H9 (cell line): ENCODE measurements at regions not wholly inside any gene's neighbourhood (a gene's known extent, or its start where the extent isn't known, plus 50 kb on each side); places are given as distances from the start of the nearest gene placed in this dataset.

ENCODE experiments used
- DNase-seq: peaks from one replicate; pipeline ENCODE4 v3.0.0-alpha.2; 2017
- H2AFZ ChIP-seq: one replicate; pipeline ENCODE4 v1.6.1; 2013; ENCODE audit warnings: mild to moderate bottlenecking, low read length, control low read depth, moderate library complexity
- H2AK5ac ChIP-seq: 2 replicates; pipeline ENCODE4 v1.6.1; 2013; ENCODE audit warnings: low read length, control low read depth, mixed read lengths; ENCODE audit not compliant: insufficient read length
- H2BK120ac ChIP-seq: one replicate; pipeline ENCODE4 v1.6.1; 2013; ENCODE audit warnings: low read depth, mild to moderate bottlenecking, low read length, control low read depth, inconsistent platforms; ENCODE audit not compliant: poor library complexity, severe bottlenecking
- H2BK12ac ChIP-seq: 2 replicates; pipeline ENCODE4 v1.6.1; 2013; ENCODE audit warnings: low read length, control low read depth, mixed read lengths, low read depth; ENCODE audit not compliant: insufficient read length
- H2BK15ac ChIP-seq: 2 replicates; pipeline ENCODE4 v1.6.1; 2013; ENCODE audit warnings: low read depth, low read length, control low read depth
- H2BK20ac ChIP-seq: one replicate; pipeline ENCODE4 v1.6.1; 2013; ENCODE audit warnings: low read depth, mild to moderate bottlenecking, low read length, control low read depth, inconsistent platforms; ENCODE audit not compliant: poor library complexity, severe bottlenecking
- H2BK5ac ChIP-seq: 2 replicates; pipeline ENCODE4 v1.6.1; 2013; ENCODE audit warnings: low read length, control low read depth, mixed read lengths; ENCODE audit not compliant: insufficient read length
- H3K14ac ChIP-seq: 2 replicates; pipeline ENCODE4 v1.6.1; 2013; ENCODE audit warnings: low read length, control low read depth; ENCODE audit not compliant: insufficient read depth
- H3K18ac ChIP-seq: 2 replicates; pipeline ENCODE4 v1.6.1; 2013; ENCODE audit warnings: low read depth, mild to moderate bottlenecking, mixed read lengths, low read length, control low read depth; ENCODE audit not compliant: insufficient read length
- H3K23ac ChIP-seq: 2 replicates; pipeline ENCODE4 v1.6.1; 2013; ENCODE audit warnings: low read length, control low read depth, mixed read lengths, low read depth; ENCODE audit not compliant: insufficient read length
- H3K23me2 ChIP-seq: 2 replicates; pipeline ENCODE4 v1.6.1; 2013; ENCODE audit warnings: low read depth, mild to moderate bottlenecking, mixed read lengths, low read length, control low read depth; ENCODE audit not compliant: insufficient read length, poor library complexity, severe bottlenecking
- H3K27ac ChIP-seq: 2 replicates; pipeline ENCODE4 v1.5.1; 2013; ENCODE audit warnings: low read length, control low read depth, mixed read lengths, low read depth; ENCODE audit not compliant: insufficient read length
- H3K27me3 ChIP-seq: 2 replicates; pipeline ENCODE4 v1.6.1; 2013; ENCODE audit warnings: low read length, control low read depth, inconsistent platforms; ENCODE audit not compliant: insufficient read depth
- H3K4ac ChIP-seq: 2 replicates; pipeline ENCODE4 v1.6.1; 2013; ENCODE audit warnings: low read depth, mild to moderate bottlenecking, control low read depth, inconsistent platforms, low read length, moderate library complexity
- H3K4me1 ChIP-seq: 2 replicates; pipeline ENCODE4 v1.6.1; 2013; ENCODE audit warnings: low read length, control low read depth, inconsistent platforms; ENCODE audit not compliant: insufficient read depth
- H3K4me2 ChIP-seq: 2 replicates; pipeline ENCODE4 v1.6.1; 2013; ENCODE audit warnings: low read length, control low read depth, mixed read lengths; ENCODE audit not compliant: insufficient read length, insufficient read depth
- H3K56ac ChIP-seq: 2 replicates; pipeline ENCODE4 v1.6.1; 2013; ENCODE audit warnings: low read depth, mild to moderate bottlenecking, mixed read lengths, low read length, control low read depth; ENCODE audit not compliant: insufficient read length
- H3K79me1 ChIP-seq: 2 replicates; pipeline ENCODE4 v1.6.1; 2013; ENCODE audit warnings: low read depth, mild to moderate bottlenecking, moderate library complexity, low read length, control low read depth, inconsistent platforms; ENCODE audit not compliant: insufficient read depth, poor library complexity, severe bottlenecking
- H3K79me2 ChIP-seq: 2 replicates; pipeline ENCODE4 v1.6.1; 2013; ENCODE audit warnings: low read length, control low read depth, inconsistent platforms; ENCODE audit not compliant: insufficient read depth
- H3K9ac ChIP-seq: 2 replicates; pipeline ENCODE4 v1.6.1; 2013; ENCODE audit warnings: low read length, control low read depth, mixed read lengths; ENCODE audit not compliant: insufficient read length; ENCODE audit errors: extremely low read depth
- H3K9me3 ChIP-seq: one replicate; pipeline ENCODE4 v1.6.1; 2013; ENCODE audit warnings: low read depth, low read length, inconsistent platforms; ENCODE audit not compliant: control insufficient read depth
- H3T11ph ChIP-seq: one replicate; pipeline ENCODE4 v1.6.1; 2013; ENCODE audit warnings: mild to moderate bottlenecking, low read length, control low read depth, inconsistent platforms
- H4K20me1 ChIP-seq: one replicate; pipeline ENCODE4 v1.6.1; 2013; ENCODE audit not compliant: control insufficient read depth, insufficient read length, insufficient read depth
- H4K5ac ChIP-seq: 2 replicates; pipeline ENCODE4 v1.6.1; 2013; ENCODE audit warnings: low read depth, mild to moderate bottlenecking, mixed read lengths, low read length, control low read depth; ENCODE audit not compliant: insufficient read length
- H4K8ac ChIP-seq: replicated peaks from 2 replicates; pipeline ENCODE4 v1.6.1; 2013; ENCODE audit warnings: low read length, control low read depth, mixed read lengths, low read depth; ENCODE audit not compliant: insufficient read length
- H4K91ac ChIP-seq: 2 replicates; pipeline ENCODE4 v1.6.1; 2013; ENCODE audit warnings: low read depth, mild to moderate bottlenecking, moderate library complexity, mixed read lengths, low read length, control low read depth; ENCODE audit not compliant: insufficient read length
- H3K27ac Mint-ChIP-seq, 3 experiments: 2 replicates in 2 of 3; 3 replicates in 1 of 3; pipeline ENCODE4 v1.8.0; 2020 to 2021; ENCODE audit warnings: mixed read lengths in 3 of 3, mild to moderate bottlenecking in 1 of 3, moderate library complexity in 1 of 3
- H3K27me3 Mint-ChIP-seq: 2 replicates; pipeline ENCODE4 v1.8.0; 2021; ENCODE audit warnings: low read depth, mild to moderate bottlenecking, moderate library complexity, mixed read lengths
- H3K36me3 Mint-ChIP-seq, 3 experiments: 2 replicates in 2 of 3; 3 replicates in 1 of 3; pipeline ENCODE4 v1.8.0; 2020 to 2021; ENCODE audit warnings: low read depth in 3 of 3, mixed read lengths in 3 of 3; ENCODE audit not compliant: insufficient read depth in 1 of 3
- H3K4me1 Mint-ChIP-seq, 2 experiments: 2 replicates each; pipeline ENCODE4 v1.8.0; 2020; ENCODE audit warnings: mixed read lengths in 2 of 2
- H3K4me3 Mint-ChIP-seq, 2 experiments: 2 replicates in 1 of 2; 3 replicates in 1 of 2; pipeline ENCODE4 v1.8.0; 2020 to 2021; ENCODE audit warnings: mild to moderate bottlenecking in 2 of 2, mixed read lengths in 2 of 2, moderate library complexity in 1 of 2
- H3K9me3 Mint-ChIP-seq, 2 experiments: 2 replicates in 1 of 2; 3 replicates in 1 of 2; pipeline ENCODE4 v1.8.0; 2020; ENCODE audit warnings: mild to moderate bottlenecking in 2 of 2, mixed read lengths in 2 of 2, moderate library complexity in 1 of 2
- WGBS: extraction: QIAGEN DNeasy Blood & Tissue Kit; methylation state at CpG from one replicate; pipeline ENCODE4 v1.1.7; 2013; ENCODE audit warnings: missing lambda C conversion rate, low lambda C conversion rate, mixed read lengths; ENCODE audit not compliant: insufficient read length; ENCODE audit errors: extremely low coverage; 5-methylcytosine and 5-hydroxymethylcytosine counted together
- TF ChIP-seq, protein P1 (sequence below): fragments of 200-600 bp; sonication (generic); conservative IDR thresholded peaks from 3 replicates; pipeline ENCODE4 v1.8.0; 2021; ENCODE audit warnings: antibody characterized with exemption, mild to moderate bottlenecking

DNA sequence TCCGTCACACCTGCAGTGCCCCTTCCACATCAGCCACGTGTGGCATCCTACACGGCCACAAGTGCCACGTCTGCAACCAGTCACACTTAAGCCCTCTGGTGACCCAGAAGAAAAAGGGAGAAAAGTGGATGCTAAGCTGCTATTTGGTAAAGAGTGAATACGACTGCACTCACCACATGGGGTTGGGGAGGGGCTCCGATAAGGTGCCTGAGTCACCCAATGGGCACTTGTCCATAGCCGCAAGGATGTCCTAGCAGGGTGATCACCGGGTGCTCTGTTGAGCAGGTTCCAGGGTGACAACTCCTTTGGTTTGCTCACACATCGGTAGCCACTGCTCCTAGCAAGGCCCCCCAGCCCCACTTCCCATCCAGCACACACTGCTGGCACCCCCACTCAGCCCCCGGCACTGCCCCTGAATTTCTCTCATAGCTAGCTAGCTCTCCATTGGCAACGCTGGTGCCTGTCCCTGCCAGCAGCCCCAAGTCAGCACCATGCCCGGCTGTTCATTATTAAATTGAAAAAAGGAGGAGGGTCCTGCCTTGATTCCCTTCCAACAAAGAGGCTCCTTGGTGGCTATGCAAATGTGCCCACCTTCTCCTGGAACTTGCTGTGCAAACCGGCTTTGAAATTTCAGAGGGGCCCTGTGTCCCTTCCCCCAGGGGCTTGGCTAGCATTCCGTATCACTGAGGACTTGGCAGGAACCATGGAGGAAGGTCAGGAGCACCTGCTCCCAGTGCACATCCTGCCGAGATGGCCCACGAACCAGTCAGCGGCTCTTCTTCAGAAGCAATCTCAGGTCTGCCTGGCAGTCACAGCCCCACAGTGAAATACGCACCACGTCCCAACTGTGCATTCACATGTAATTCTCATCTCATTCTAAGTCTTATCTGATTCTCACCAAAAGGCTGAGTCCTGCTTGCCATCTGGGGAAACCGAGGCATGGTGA is 227.7 kb upstream of the DIO3 start:
- peaks cover 14% of the 10 kb centered on the region for H3K27me3 Mint-ChIP-seq
- no CpG with 5 or more reads among the region's 20 CpGs for WGBS

More for the DNA sequence above, 227.7 kb upstream of the DIO3 start:
- Histone ChIP-seq H4K5ac (no peak overlapping the region), H2BK12ac (no peak overlapping the region), H3K14ac (no peak overlapping the region), H4K20me1 (no peaks in the 10 kb centered on the region), H3K9me3 (no peaks in the 10 kb centered on the region), H4K8ac (no peak overlapping the region), H3K23ac (no peak overlapping the region), H3K23me2 (no peaks in the 10 kb centered on the region), H3K4me1 (no peaks in the 10 kb centered on the region), H3K4ac (no peak overlapping the region), H3K9ac (no peak overlapping the region), H4K91ac (no peak overlapping the region), H2AFZ (no peak overlapping the region), H3K27me3 (no peaks in the 10 kb centered on the region; the same call in 1 of the 2 replicates), H2BK15ac (no peak overlapping the region), H3T11ph (no peak overlapping the region), H3K79me2 (no peaks in the 10 kb centered on the region), H3K4me2 (no peak overlapping the region), H3K79me1 (no peaks in the 10 kb centered on the region), H2BK120ac (no peak overlapping the region), H2BK20ac (no peak overlapping the region), H2AK5ac (no peak overlapping the region), H3K56ac (no peak overlapping the region), H2BK5ac (no peak overlapping the region), H3K27ac (no peak overlapping the region), H3K18ac (no peak overlapping the region)
- Mint-ChIP-seq H3K36me3 (no peaks in the 10 kb centered on the region; a peak in 1 of 7 replicates), H3K4me1 (peaks cover 9 to 14% of the 10 kb centered on the region in 2 experiments), H3K4me3 (no peak overlapping the region), H3K27ac (peak overlapping the region in 1 of 3 experiments; percentile 84; a peak in 1 of 7 replicates), H3K9me3 (no peaks in the 10 kb centered on the region)
- TF ChIP-seq, protein P1, sequence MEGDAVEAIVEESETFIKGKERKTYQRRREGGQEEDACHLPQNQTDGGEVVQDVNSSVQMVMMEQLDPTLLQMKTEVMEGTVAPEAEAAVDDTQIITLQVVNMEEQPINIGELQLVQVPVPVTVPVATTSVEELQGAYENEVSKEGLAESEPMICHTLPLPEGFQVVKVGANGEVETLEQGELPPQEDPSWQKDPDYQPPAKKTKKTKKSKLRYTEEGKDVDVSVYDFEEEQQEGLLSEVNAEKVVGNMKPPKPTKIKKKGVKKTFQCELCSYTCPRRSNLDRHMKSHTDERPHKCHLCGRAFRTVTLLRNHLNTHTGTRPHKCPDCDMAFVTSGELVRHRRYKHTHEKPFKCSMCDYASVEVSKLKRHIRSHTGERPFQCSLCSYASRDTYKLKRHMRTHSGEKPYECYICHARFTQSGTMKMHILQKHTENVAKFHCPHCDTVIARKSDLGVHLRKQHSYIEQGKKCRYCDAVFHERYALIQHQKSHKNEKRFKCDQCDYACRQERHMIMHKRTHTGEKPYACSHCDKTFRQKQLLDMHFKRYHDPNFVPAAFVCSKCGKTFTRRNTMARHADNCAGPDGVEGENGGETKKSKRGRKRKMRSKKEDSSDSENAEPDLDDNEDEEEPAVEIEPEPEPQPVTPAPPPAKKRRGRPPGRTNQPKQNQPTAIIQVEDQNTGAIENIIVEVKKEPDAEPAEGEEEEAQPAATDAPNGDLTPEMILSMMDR: no peak
- no peak for DNase-seq
